ENCODE measurements at regions not wholly inside any gene's neighbourhood (a gene's known extent, or its start where the extent isn't known, plus 50 kb on each side); places are given as distances from the start of the nearest gene placed in this dataset.

GRCh38 chr4:132859929-132860328 lies 289.2 kb upstream of the PCDH10 start:
- no peak overlapping the region for H3K4me3 Mint-ChIP-seq

DNA sequence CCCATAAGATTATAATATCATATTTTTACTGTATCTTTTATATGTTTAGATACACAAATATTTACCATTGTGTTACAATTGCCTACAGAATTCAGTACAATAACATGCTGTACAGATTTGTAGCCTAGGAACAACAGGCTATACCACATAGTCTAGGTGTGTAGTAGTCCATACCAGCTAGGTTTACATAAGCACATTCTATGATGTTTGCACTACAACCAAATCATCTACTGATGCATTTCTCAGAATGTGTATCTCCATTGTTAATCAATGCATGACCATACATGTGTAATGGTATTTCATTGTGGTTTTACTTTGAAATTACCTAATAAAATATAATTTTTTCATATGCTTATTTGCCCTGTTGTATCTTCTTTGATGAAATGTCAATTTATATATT lies 288.1 kb upstream of the PCDH10 start:
- DNase-seq: no peak
- Mint-ChIP-seq H3K27me3 (no peaks in the 10 kb centered on the region), H3K4me3 (no peak overlapping the region), H3K36me3 (ENCODE audit: low read depth) (no peaks in the 10 kb centered on the region), H3K27ac (no peak overlapping the region), H3K4me1 (no peaks in the 10 kb centered on the region)
- H3K9me3 ChIP-seq (ENCODE audit: control insufficient read depth, low read length, poor library complexity, severe bottlenecking): no peaks in the 10 kb centered on the region
- ATAC-seq: no peak

More at GRCh38 chr4:132859929-132860328, 289.2 kb upstream of the PCDH10 start:
- DNase-seq (no peak), ATAC-seq (no peak)
- Mint-ChIP-seq H3K36me3 (ENCODE audit: low read depth) (no peaks in the 10 kb centered on the region), H3K27me3 (no peaks in the 10 kb centered on the region), H3K4me1 (no peaks in the 10 kb centered on the region), H3K27ac (no peak overlapping the region)
- H3K9me3 ChIP-seq (ENCODE audit: control insufficient read depth, low read length, poor library complexity, severe bottlenecking): no peaks in the 10 kb centered on the region

- Mint-ChIP-seq H3K36me3 (ENCODE audit: low read depth) (no peaks in the 10 kb centered on the region), H3K27ac (no peak overlapping the region), H3K4me3 (no peak overlapping the region), H3K27me3 (no peaks in the 10 kb centered on the region), H3K4me1 (no peaks in the 10 kb centered on the region)
- ATAC-seq: no peak
- DNase-seq: no peak
- no peaks in the 10 kb centered on the region for H3K9me3 ChIP-seq (ENCODE audit: control insufficient read depth, low read length, poor library complexity, severe bottlenecking)
Measured at GRCh38 chr4:132863619-132864018, 285.5 kb upstream of the PCDH10 start.

DNA sequence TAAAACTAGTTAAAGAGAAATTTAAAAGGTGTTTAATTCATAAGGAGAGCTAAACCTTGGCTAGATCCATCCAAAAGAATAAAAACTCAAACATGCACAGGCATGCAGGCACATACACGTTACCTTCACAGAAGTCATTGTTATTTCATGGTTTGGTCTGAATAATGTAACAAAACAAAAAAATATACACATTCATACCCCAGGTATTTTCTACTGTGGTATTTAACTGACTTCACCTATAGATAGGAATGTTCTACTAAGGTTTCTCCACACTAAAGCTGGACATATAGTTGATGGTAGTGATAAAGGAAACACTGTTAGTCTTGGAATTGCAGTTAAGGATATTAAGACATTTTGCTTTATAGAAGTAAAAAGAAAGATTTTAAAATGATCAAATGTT lies 283.6 kb upstream of the PCDH10 start:
- DNase-seq: no peak
- H3K4me3 Mint-ChIP-seq: no peak overlapping the region

DNA sequence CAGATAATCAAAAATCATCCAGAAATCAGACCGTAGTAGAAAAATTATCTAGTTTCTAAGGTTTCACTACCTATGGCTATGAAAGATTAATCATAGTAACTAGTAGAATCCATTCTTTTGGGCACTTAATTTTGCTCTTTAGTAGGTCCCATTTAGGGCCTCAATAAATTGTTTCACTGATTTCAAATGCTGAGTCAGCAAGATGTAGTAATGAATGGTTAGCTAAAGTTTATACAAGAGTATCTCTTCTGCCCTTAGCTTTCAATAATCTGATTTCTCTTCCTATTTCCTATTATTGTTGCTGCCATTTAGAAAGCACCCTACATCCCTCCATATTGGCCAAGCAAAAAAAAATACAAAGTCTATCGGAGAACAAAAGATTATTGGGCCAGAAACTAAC lies 283.2 kb upstream of the PCDH10 start:
- Mint-ChIP-seq H3K4me1 (no peaks in the 10 kb centered on the region), H3K36me3 (ENCODE audit: low read depth) (no peaks in the 10 kb centered on the region), H3K27me3 (no peaks in the 10 kb centered on the region), H3K27ac (no peak overlapping the region), H3K4me3 (no peak overlapping the region)
- no peaks in the 10 kb centered on the region for H3K9me3 ChIP-seq (ENCODE audit: control insufficient read depth, low read length, poor library complexity, severe bottlenecking)
- ATAC-seq (no peak), DNase-seq (no peak)

More for the DNA sequence above, 283.6 kb upstream of the PCDH10 start:
- no peaks in the 10 kb centered on the region for H3K4me1 Mint-ChIP-seq
- H3K36me3 Mint-ChIP-seq (ENCODE audit: low read depth): no peaks in the 10 kb centered on the region
- no peaks in the 10 kb centered on the region for H3K9me3 ChIP-seq (ENCODE audit: control insufficient read depth, low read length, poor library complexity, severe bottlenecking)
- no peak overlapping the region for H3K27ac Mint-ChIP-seq
- no peaks in the 10 kb centered on the region for H3K27me3 Mint-ChIP-seq
- no peak for ATAC-seq

GRCh38 chr4:132866616-132867015 lies 282.5 kb upstream of the PCDH10 start:
- H3K4me3 Mint-ChIP-seq: no peak overlapping the region
- DNase-seq (no peak), ATAC-seq (no peak)
- H3K4me1 Mint-ChIP-seq: no peaks in the 10 kb centered on the region
- no peaks in the 10 kb centered on the region for H3K9me3 ChIP-seq (ENCODE audit: control insufficient read depth, low read length, poor library complexity, severe bottlenecking)
- no peaks in the 10 kb centered on the region for H3K27me3 Mint-ChIP-seq
- H3K36me3 Mint-ChIP-seq (ENCODE audit: low read depth): no peaks in the 10 kb centered on the region
- H3K27ac Mint-ChIP-seq: no peak overlapping the region

DNA sequence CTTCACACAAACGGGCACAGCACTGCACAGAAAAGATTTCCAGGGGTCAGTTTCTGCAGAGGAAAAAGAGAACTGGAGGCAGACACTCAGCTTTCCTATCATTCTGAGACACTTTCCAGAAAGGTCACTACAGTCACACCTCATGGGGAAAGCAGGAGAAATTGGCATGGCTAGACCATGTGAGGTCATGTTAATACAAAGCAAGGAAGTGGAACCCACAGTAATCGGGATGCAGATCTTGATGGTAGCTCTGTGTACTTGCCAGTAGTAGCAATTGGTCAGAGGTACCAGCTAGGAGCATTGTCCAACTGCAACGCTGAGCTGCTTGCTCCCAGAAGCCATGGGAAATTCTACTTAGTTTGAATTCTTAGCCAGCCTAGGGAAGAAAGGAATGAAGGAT lies 255.3 kb upstream of the PCDH10 start:
- H3K27ac Mint-ChIP-seq: no peak overlapping the region
- H3K27me3 Mint-ChIP-seq: no peaks in the 10 kb centered on the region
- no peaks in the 10 kb centered on the region for H3K36me3 Mint-ChIP-seq (ENCODE audit: low read depth)
- DNase-seq (no peak), ATAC-seq (no peak)
- no peak overlapping the region for H3K4me3 Mint-ChIP-seq
- no peaks in the 10 kb centered on the region for H3K4me1 Mint-ChIP-seq
- H3K9me3 ChIP-seq (ENCODE audit: control insufficient read depth, low read length, poor library complexity, severe bottlenecking): no peaks in the 10 kb centered on the region

DNA sequence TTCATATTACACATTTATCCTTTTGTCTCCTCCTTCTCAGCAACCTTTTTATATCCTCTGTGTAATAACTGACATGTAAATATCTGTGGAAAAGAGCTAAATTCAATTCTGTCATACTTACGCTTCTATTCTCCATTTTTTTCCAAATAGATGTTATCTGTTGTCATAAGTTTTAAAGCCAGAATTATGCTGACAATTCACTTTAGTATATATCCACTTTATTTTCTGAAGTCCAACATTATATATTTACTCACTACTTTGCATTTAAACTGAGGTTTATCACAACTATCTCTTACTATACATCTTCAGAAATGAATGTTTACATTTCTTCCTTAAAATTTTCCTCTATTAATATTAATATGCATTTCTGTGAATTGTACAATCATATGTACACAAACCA lies 247.9 kb upstream of the PCDH10 start:
- ATAC-seq (no peak), DNase-seq (no peak)
- Mint-ChIP-seq H3K4me3 (no peak overlapping the region), H3K36me3 (ENCODE audit: low read depth) (no peaks in the 10 kb centered on the region), H3K27ac (no peak overlapping the region), H3K4me1 (no peaks in the 10 kb centered on the region), H3K27me3 (no peaks in the 10 kb centered on the region)
- H3K9me3 ChIP-seq (ENCODE audit: control insufficient read depth, low read length, poor library complexity, severe bottlenecking): no peaks in the 10 kb centered on the region

DNA sequence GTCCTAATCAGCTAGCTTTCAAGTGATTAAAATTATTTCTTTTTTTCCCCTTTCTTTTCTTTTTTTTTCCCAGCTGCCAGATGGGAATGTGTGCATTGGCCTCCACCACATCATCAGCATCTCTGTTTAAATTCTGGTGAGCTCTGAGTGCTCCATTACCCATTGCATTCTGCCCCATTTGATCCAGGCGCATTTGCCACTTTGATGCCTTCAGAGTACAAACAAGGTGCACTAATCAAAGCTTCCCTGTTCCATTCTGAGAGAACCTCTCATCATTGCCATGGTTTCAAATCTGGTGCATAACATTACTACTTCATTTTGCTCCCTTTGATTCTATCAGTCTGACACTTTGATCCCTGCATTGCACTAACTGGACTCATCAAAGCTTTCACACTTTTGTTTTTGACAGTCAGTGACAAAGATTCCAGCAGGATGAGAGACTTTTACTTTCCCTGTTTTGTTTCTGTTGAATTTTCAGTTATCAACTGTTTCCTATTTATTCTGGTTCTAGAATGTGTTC lies 238.8 kb upstream of the PCDH10 start:
- Mint-ChIP-seq H3K27me3 (no peaks in the 10 kb centered on the region), H3K27ac (no peak overlapping the region), H3K4me1 (no peaks in the 10 kb centered on the region), H3K4me3 (no peak overlapping the region), H3K36me3 (ENCODE audit: low read depth) (no peaks in the 10 kb centered on the region)
- no peak for DNase-seq
- no peaks in the 10 kb centered on the region for H3K9me3 ChIP-seq (ENCODE audit: control insufficient read depth, low read length, poor library complexity, severe bottlenecking)
- no peak for ATAC-seq

- Mint-ChIP-seq H3K4me3 (no peak overlapping the region), H3K27me3 (no peaks in the 10 kb centered on the region), H3K36me3 (ENCODE audit: low read depth) (no peaks in the 10 kb centered on the region), H3K27ac (no peak overlapping the region), H3K4me1 (no peaks in the 10 kb centered on the region)
- no peak for DNase-seq
- ATAC-seq: no peak
- H3K9me3 ChIP-seq (ENCODE audit: control insufficient read depth, low read length, poor library complexity, severe bottlenecking): no peaks in the 10 kb centered on the region
Measured at GRCh38 chr4:132918096-132918495, 231.0 kb upstream of the PCDH10 start.

DNA sequence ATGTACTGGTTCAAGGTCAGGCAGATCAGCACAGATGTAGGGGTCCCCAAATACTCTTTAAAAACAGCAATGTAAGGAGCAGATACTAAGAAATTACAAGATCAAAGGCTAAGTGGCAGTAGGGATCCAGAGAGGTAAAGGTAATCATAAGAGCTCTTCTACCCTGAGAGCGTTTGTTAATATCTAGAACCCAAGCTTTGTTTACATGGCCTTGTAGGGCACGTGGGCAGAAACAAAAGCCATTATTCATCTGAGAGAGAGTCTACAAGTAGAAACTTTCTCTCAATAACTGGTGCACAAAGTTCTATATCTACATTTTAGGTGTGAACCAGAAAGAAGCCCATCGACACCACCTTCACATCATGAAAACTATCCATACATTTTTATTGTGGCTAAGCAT lies 225.6 kb upstream of the PCDH10 start:
- Mint-ChIP-seq H3K27ac (no peak overlapping the region), H3K36me3 (ENCODE audit: low read depth) (no peaks in the 10 kb centered on the region), H3K4me3 (no peak overlapping the region), H3K27me3 (no peaks in the 10 kb centered on the region), H3K4me1 (no peaks in the 10 kb centered on the region)
- DNase-seq (no peak), ATAC-seq (no peak)
- no peaks in the 10 kb centered on the region for H3K9me3 ChIP-seq (ENCODE audit: control insufficient read depth, low read length, poor library complexity, severe bottlenecking)

GRCh38 chr4:132934911-132935310 lies 214.2 kb upstream of the PCDH10 start:
- Mint-ChIP-seq H3K27ac (no peak overlapping the region), H3K27me3 (no peaks in the 10 kb centered on the region), H3K4me1 (no peaks in the 10 kb centered on the region), H3K36me3 (ENCODE audit: low read depth) (no peaks in the 10 kb centered on the region), H3K4me3 (no peak overlapping the region)
- ATAC-seq (no peak), DNase-seq (no peak)
- H3K9me3 ChIP-seq (ENCODE audit: control insufficient read depth, low read length, poor library complexity, severe bottlenecking): no peaks in the 10 kb centered on the region

DNA sequence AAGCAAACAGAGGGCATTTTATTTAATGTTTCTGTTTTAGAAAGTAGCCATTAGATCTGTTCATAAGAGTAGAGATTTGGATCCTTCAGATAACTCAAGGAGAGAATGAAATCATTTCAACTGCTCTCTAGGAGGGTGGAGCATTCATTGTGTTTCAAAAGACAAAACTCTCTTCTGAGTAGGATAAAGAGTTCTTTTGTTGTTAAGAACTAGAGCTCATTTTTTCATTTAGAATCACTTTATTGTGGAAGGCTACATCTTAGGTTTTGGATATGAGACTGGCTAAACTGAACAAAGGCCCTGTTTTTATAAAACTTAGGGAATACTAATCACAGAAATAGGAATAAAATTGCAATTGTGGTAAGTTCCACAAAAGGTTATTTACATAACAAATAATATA lies 193.9 kb upstream of the PCDH10 start:
- Mint-ChIP-seq H3K4me3 (no peak overlapping the region), H3K4me1 (no peaks in the 10 kb centered on the region), H3K27ac (no peak overlapping the region), H3K27me3 (no peaks in the 10 kb centered on the region), H3K36me3 (ENCODE audit: low read depth) (no peaks in the 10 kb centered on the region)
- H3K9me3 ChIP-seq (ENCODE audit: control insufficient read depth, low read length, poor library complexity, severe bottlenecking): no peaks in the 10 kb centered on the region
- no peak for ATAC-seq
- DNase-seq: no peak

DNA sequence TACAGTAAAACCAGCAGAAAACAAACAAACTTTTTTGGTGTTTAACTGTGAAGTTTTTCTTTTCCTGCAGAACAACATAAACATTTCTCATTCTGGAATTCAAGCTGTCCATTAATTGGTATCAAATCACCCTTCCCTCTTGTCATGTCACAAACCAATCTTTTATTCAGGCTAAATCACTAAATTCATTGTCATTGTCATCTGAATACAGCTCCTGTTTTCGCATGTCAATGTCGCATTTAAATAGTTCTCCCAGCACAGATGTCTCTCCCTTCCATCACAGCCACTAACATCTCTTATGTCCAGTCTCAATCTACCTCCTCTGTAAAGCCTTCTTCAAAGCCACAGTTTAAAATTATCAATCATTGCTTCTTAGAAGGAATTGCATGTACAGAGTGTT lies 192.1 kb upstream of the PCDH10 start:
- Mint-ChIP-seq H3K36me3 (ENCODE audit: low read depth) (no peaks in the 10 kb centered on the region), H3K27ac (no peak overlapping the region), H3K27me3 (no peaks in the 10 kb centered on the region), H3K4me1 (no peaks in the 10 kb centered on the region), H3K4me3 (no peak overlapping the region)
- ATAC-seq (no peak), DNase-seq (no peak)
- no peaks in the 10 kb centered on the region for H3K9me3 ChIP-seq (ENCODE audit: control insufficient read depth, low read length, poor library complexity, severe bottlenecking)

Data from T-helper 17 cell (primary cell).